Posterior vena cava (tissue), 2 donors: ENCODE measurements at regions not wholly inside any gene's neighbourhood (a gene's known extent, or its start where the extent isn't known, plus 50 kb on each side); places are given as distances from the start of the nearest gene placed in this dataset.
"Not testable (repeated sequence)": the region's sequence is repeated elsewhere in the genome, so short reads cannot be mapped to it uniquely, and the experiment has no call there.

Experiments used
- DNase-seq: peaks from one replicate; pipeline ENCODE4 v3.0.0-alpha.2; 2020; ENCODE audit warnings: low spot score
- intact Hi-C, 2 donors: fragments of 100-400 bp; cut with DNase I; formaldehyde crosslinking; loops; one replicate each; pipeline versions ENCODE4 v1.14.1 to v1.14.2; 2022 to 2023
- donor health status: DM: yes; HTN: yes; CAD: no.
- donor health status: DM: yes; HTN: yes; CAD: no.

GRCh38 chr10:2548071-2548470, 519.3 kb upstream of the PFKP start:
- intact Hi-C loops = no loop called here
- no peak for DNase-seq

GRCh38 chr10:2547606-2548005, 519.7 kb upstream of the PFKP start:
- no peak for DNase-seq
- intact Hi-C loops = no loop called here

GRCh38 chr10:2546894-2547293, 520.5 kb upstream of the PFKP start:
- DNase-seq, intact Hi-C loops: not testable (repeated sequence)

GRCh38 chr10:2543974-2544373, 523.4 kb upstream of the PFKP start:
- no peak for DNase-seq
- intact Hi-C loops = no loop called here

DNA sequence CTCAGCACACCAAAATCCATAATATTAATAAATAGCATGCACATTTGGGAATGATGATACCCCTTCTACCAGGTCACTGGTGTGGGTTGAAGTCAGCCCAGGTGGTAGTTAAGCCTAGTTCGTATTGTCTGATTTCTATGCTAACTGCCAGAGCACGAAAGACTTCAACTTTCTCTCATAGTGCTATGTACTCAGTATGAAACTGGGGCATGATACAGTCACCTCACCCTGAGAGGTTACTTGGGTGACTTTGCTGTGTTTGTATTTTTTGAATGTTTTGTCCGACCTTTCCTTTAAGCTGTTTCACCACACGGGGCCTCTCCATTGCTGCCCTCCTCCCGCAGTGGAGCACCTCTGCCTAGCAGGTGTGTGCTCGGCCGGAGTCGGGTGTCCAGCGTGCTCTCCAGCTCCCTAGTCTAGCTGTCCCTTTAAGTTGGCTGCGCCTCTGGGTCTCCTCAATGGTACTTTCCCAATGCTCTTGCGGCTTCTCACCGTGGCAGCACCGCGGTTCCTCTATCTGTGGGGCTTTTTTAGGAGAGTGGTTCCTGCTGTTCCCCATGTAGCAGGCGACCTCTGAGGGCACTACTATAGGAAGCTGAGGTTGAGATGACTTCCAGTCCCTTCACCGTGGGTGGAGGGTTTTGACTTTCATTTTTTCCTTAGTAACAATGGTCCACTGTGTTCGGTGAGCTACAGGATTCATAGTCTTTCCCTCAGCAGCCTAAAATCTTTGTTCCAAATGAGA, 524.0 kb upstream of the PFKP start:
- DNase-seq = no peak
- intact Hi-C loops = no loop called here

- no peak for DNase-seq
- intact Hi-C loops = no loop called here
These were observed 526.2 kb upstream of the PFKP start for GRCh38 chr10:2541176-2541575.

- intact Hi-C loops = no loop called here
These were observed 537.4 kb upstream of the PFKP start for GRCh38 chr10:2529945-2530344.

GRCh38 chr10:2525781-2526180, 541.6 kb upstream of the PFKP start:
- intact Hi-C loops = no loop called here
- no peak for DNase-seq

More at GRCh38 chr10:2529945-2530344, 537.4 kb upstream of the PFKP start:
- DNase-seq = no peak

DNA sequence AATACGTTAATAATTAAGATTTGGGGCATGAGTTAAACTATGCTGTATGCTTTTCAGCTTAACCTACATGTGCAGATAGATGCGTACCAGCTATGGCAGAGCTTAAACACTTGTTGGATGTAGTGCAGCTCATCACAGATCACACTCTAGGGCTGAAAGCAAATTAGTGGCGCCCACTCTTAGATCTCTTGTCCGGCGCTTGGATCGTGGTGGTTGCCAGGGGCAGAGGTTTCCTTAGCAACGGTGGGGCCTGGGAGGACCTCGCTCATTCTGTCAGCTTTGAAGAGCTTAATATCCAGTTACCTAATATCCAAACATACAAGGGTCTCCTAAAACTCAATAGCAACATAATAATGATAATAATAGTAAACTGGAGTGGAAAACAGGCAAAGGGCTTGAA, 548.2 kb upstream of the PFKP start:
- intact Hi-C loops = no loop called here
- DNase-seq = no peak

DNA sequence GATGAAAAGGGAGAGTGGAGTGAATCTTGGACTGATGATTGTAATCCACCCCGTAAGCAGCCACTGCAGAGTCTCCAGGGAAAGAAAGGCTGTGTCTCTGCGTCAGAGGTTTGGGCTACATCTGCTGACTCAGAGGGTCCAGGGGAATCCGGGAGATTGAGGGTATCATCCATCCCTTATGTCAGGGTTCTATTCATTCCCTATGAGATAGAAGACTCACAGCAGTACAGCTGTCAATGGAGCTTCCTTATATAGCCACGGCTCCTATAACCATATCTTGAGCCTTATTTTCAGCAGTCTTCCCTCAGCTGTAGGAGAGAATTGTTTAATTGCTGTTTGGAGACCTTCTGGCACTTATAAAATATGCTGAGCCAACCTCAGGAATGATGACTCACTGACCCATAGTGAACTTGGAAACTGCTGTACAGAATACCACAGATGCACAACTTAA, 558.2 kb upstream of the PFKP start:
- no peak for DNase-seq
- intact Hi-C loops = no loop called here

DNA sequence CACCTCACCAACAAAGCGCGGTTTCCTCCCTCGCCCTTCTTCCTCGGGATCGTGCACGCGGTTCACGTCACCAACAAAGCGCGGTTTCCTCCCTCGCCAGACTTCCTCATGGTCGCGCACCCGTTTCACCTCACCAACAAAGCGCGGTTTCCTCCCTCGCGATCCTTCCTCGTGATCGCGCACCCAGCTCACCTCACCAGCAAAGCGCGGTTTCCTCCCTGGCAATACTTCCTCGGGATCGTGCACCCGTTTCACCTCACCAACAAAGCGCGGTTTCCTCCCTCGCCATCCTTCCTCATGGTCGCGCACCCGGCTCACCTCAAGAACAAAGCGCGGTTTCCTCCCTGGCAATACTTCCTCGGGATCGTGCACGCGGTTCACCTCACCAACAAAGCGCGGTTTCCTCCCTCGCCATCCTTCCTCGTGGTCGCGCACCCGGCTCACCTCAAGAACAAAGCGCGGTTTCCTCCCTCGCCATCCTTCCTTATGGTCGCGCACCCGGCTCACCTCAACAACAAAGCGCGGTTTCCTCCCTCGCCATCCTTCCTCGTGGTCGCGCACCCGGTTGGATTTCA, 565.9 kb upstream of the PFKP start:
- intact Hi-C loops, DNase-seq: not testable (repeated sequence)

GRCh38 chr10:2494399-2494798, 572.9 kb upstream of the PFKP start:
- no peak for DNase-seq
- intact Hi-C loops = no loop called here

DNA sequence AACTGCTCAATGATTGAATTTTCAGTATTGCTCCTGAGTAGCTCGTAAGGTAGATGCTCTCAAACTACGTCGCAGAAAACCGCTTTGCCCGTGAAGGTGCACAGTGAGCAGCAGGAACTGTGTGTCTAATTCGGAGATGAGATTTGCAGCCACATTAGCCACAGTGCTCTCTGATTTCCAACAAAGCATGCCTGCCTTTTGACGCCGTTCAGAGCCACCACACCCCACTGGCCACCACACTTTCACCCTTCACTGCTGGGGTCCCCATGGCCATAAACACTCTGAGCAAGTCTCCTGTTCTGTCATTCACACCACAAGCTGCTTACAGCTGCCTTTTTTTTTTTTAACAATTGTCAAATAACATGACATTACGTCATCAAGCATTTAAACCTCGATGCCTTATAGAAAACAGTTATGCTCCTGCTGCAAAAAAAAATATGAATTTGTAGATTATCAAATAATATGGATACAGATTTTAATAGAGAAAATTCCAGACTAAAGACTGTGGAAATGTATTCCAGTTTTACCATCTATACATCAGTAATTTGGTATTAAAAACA, 578.8 kb upstream of the PFKP start:
- intact Hi-C loops = no loop called here
- DNase-seq = no peak

GRCh38 chr10:2487921-2488320, 579.4 kb upstream of the PFKP start:
- DNase-seq = no peak
- intact Hi-C loops = no loop called here

- intact Hi-C loops = no loop called here
- no peak for DNase-seq
These were observed 588.7 kb upstream of the PFKP start for GRCh38 chr10:2478656-2479055.

DNA sequence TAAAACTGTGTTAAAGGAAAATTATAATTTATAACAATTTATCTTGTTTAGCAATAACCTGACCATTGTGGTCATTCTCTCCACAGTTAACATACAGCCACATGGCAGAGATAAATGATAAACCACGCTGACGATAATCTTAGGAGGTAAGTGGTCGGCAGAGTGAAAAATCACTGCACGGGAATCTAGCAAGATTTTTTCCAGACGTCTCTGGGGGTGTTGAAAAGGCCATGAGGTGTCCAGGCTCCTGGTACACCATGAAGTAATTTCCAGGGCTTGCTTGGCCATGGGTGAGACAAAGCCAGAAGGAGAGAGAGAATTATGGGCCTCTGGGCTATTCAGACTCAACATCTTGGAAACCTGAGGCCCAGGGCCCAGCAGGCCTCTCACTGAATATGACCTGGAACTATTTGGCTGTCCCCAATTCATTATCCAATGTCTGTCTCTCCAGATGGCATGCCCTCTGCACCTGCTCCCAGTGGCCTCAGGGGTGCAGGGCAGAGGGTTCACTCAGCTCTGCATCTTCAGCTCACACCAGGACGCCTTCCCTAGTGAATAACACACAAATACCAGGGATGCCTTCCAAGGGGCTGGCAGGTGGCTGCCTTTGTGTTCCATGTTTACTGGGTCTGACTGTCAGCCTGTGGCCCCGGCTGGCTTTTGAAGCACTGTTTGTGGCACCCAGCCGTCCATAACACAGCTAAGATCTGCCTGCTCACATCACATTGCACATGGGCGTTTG, 590.4 kb upstream of the PFKP start:
- intact Hi-C loops = no loop called here

GRCh38 chr10:2476218-2476811, 591.0 kb upstream of the PFKP start:
- intact Hi-C loops = no loop called here
- no peak for DNase-seq

More for the DNA sequence above, 590.4 kb upstream of the PFKP start:
- DNase-seq = no peak

GRCh38 chr10:2475711-2476217, 591.6 kb upstream of the PFKP start:
- no peak for DNase-seq
- intact Hi-C loops = no loop called here

DNA sequence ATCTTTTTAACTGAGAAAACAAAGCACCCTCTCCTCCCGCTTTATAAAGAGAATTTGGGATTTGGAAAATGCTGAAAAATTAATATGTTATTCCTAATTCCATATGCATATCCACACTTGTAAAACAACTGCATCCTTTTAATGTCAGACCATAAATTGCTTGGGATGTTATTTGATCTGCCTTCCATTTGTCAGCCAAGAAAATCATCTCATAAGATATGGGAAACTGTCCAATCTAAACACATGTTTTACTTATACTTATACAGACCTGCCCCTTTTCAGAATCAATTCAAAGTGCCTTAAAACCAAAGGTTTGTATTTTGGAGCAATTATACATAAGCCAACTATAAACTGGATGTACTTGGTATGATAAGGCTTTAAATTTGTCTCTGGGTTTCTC, 595.5 kb upstream of the PFKP start:
- no peak for DNase-seq
- intact Hi-C loops = no loop called here

- no peak for DNase-seq
- intact Hi-C loops = no loop called here
These were observed 597.5 kb upstream of the PFKP start for GRCh38 chr10:2469802-2470201.
